ENCODE measurements at regions not wholly inside any gene's neighbourhood (a gene's known extent, or its start where the extent isn't known, plus 50 kb on each side); places are given as distances from the start of the nearest gene placed in this dataset.

DNA sequence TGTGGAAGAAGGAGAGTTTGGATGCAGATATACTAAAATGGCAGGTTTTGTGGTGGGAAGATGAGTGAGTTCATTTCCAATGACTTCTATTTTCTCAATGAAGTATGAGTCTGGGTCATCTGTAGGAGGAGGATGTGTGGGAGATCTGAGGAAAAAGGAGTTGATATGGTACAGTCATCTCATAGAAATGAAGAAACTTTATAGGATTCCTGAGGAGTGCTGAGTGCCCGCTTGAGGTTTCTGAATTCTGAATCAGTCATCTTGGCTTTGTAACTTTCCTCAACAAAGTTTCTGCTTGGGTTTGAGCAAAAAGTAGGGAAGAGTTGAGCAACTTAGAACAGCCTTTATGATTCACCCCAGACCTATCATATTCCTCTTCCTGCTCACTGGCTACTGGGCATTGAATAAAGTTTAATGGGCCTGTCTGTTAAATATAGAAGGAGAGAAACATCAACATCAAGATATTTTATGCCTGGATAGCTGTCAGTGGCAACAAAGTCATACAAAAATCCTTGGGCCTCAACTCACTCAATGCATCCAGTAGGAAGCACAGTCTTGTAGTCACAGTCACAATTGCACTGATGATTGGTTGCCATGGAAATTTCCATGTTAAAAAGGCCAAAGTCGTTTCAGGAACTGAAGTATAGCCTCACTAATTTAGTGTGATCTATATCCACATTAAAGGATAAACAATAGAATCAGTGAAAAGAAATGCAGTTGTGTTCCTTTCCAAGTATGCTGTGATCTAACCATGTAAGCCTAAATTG is 284.7 kb downstream of the DUSP6 start:
- peak overlapping the region; percentile 65 for H3K9ac ChIP-seq (ENCODE audit: low read length)
- ATAC-seq, result peak; percentile 82
- intact Hi-C loops (cut with micrococcal nuclease), result no loop called here
- 0 out of 2 replicates have a peak overlapping the region, but pooled peaks have one; percentile 5 for H2AFZ ChIP-seq (ENCODE audit: low read length)
- no peak overlapping the region for H3K4me3 ChIP-seq (ENCODE audit: low read length)
- H3F3A ChIP-seq (ENCODE audit: low read length, unreplicated experiment), result peaks cover 17% of the 10 kb centered on the region
- no peaks in the 10 kb centered on the region for H3K9me3 ChIP-seq (ENCODE audit: low read length)
- no TSS peak for BruUV-seq (replicated peaks)
- TF ChIP-seq EZH2 (IDR thresholded peaks at IDR 0.05; ENCODE audit: low read length, unreplicated experiment), result no peak
- TF ChIP-seq, protein P1, sequence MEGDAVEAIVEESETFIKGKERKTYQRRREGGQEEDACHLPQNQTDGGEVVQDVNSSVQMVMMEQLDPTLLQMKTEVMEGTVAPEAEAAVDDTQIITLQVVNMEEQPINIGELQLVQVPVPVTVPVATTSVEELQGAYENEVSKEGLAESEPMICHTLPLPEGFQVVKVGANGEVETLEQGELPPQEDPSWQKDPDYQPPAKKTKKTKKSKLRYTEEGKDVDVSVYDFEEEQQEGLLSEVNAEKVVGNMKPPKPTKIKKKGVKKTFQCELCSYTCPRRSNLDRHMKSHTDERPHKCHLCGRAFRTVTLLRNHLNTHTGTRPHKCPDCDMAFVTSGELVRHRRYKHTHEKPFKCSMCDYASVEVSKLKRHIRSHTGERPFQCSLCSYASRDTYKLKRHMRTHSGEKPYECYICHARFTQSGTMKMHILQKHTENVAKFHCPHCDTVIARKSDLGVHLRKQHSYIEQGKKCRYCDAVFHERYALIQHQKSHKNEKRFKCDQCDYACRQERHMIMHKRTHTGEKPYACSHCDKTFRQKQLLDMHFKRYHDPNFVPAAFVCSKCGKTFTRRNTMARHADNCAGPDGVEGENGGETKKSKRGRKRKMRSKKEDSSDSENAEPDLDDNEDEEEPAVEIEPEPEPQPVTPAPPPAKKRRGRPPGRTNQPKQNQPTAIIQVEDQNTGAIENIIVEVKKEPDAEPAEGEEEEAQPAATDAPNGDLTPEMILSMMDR (conservative IDR thresholded peaks at IDR 0.05; ENCODE audit: low read depth, low read length), result no peak
- no peak for TF ChIP-seq EZH2phosphoT487 (IDR thresholded peaks at IDR 0.05; ENCODE audit: borderline replicate concordance, low read length)
- no peaks in the 10 kb centered on the region for H3K27me3 ChIP-seq (ENCODE audit: low read length)
- H4K20me1 ChIP-seq (ENCODE audit: low read length), result no peaks in the 10 kb centered on the region
- H3K27ac ChIP-seq (ENCODE audit: low read length), result peak overlapping the region; percentile 97
- peaks cover 51% of the 10 kb centered on the region for H3K4me1 ChIP-seq (ENCODE audit: insufficient read depth, low read length)
- ChIA-PET CTCF (no interaction called here), POLR2A (ENCODE audit: unreplicated experiment) (interaction anchor here (0.6 kb wide), 1 partner anchor 11 kb away, joined by 3 read pairs; no protein-coding TSS in a partner anchor)
- H3K9me2 ChIP-seq (replicated peaks; ENCODE audit: low read length), result no peaks in the 10 kb centered on the region
- H3K79me2 ChIP-seq (ENCODE audit: low read length), result no peaks in the 10 kb centered on the region
- no peaks in the 10 kb centered on the region for H3K36me3 ChIP-seq (ENCODE audit: low read depth, low read length)
- peak overlapping the region; percentile 52 for H3K4me2 ChIP-seq (ENCODE audit: low read length)
- DNase-seq, result peak; percentile 96

- CTCF ChIA-PET, result interaction anchor here (0.6 kb wide), 1 partner anchor 161 kb away, joined by 3 read pairs; no protein-coding TSS in a partner anchor
- ATAC-seq (peak; percentile 82), DNase-seq (peak; percentile 96)
- H3K4me1 ChIP-seq (ENCODE audit: insufficient read depth, low read length), result peaks cover 42% of the 10 kb centered on the region
- no TSS peak for BruUV-seq (replicated peaks)
- H3K4me3 ChIP-seq (ENCODE audit: low read length), result no peak overlapping the region
- H3K79me2 ChIP-seq (ENCODE audit: low read length), result no peaks in the 10 kb centered on the region
- intact Hi-C loops (cut with micrococcal nuclease), result no loop called here
- H2AFZ ChIP-seq (ENCODE audit: low read length), result no peak overlapping the region
- H3K9me2 ChIP-seq (replicated peaks; ENCODE audit: low read length), result no peaks in the 10 kb centered on the region
- peak overlapping the region; percentile 44 for H3K4me2 ChIP-seq (ENCODE audit: low read length)
- TF ChIP-seq, protein P1 (conservative IDR thresholded peaks at IDR 0.05; ENCODE audit: low read depth, low read length), result no peak
- no peak for TF ChIP-seq EZH2 (IDR thresholded peaks at IDR 0.05; ENCODE audit: low read length, unreplicated experiment)
- TF ChIP-seq EZH2phosphoT487 (IDR thresholded peaks at IDR 0.05; ENCODE audit: borderline replicate concordance, low read length), result no peak
- no peaks in the 10 kb centered on the region for H3K27me3 ChIP-seq (ENCODE audit: low read length)
- POLR2A ChIA-PET (ENCODE audit: unreplicated experiment), result interaction anchor here (0.6 to 0.7 kb wide), 2 partner anchors 70 to 644 kb away, joined by 3 read pairs; no protein-coding TSS in a partner anchor
- H3K36me3 ChIP-seq (ENCODE audit: low read depth, low read length), result no peaks in the 10 kb centered on the region
- no peaks in the 10 kb centered on the region for H4K20me1 ChIP-seq (ENCODE audit: low read length)
- H3K27ac ChIP-seq (ENCODE audit: low read length), result peak overlapping the region; percentile 69
- peaks cover 17% of the 10 kb centered on the region for H3F3A ChIP-seq (ENCODE audit: low read length, unreplicated experiment)
- peak overlapping the region; percentile 11; the same call in 1 of the 2 replicates for H3K9ac ChIP-seq (ENCODE audit: low read length)
- H3K9me3 ChIP-seq (ENCODE audit: low read length), result no peaks in the 10 kb centered on the region
Measured at GRCh38 chr12:89064780-89065179, 287.5 kb downstream of the DUSP6 start.

- ChIA-PET POLR2A (ENCODE audit: unreplicated experiment) (no interaction called here), CTCF (interaction anchor here (0.6 kb wide), 1 partner anchor 161 kb away, joined by 3 read pairs; no protein-coding TSS in a partner anchor)
- ATAC-seq (no peak), DNase-seq (peak; percentile 7)
- Histone ChIP-seq H2AFZ (ENCODE audit: low read length) (no peak overlapping the region), H3K9ac (ENCODE audit: low read length) (peak overlapping the region; percentile 11; the same call in 1 of the 2 replicates), H4K20me1 (ENCODE audit: low read length) (no peaks in the 10 kb centered on the region), H3K27ac (ENCODE audit: low read length) (peak overlapping the region; percentile 69), H3K27me3 (ENCODE audit: low read length) (no peaks in the 10 kb centered on the region), H3K4me3 (ENCODE audit: low read length) (no peak overlapping the region), H3F3A (ENCODE audit: low read length, unreplicated experiment) (peaks cover 17% of the 10 kb centered on the region), H3K4me1 (ENCODE audit: insufficient read depth, low read length) (peaks cover 42% of the 10 kb centered on the region), H3K9me2 (replicated peaks; ENCODE audit: low read length) (no peaks in the 10 kb centered on the region), H3K79me2 (ENCODE audit: low read length) (no peaks in the 10 kb centered on the region), H3K9me3 (ENCODE audit: low read length) (no peaks in the 10 kb centered on the region), H3K4me2 (ENCODE audit: low read length) (peak overlapping the region; percentile 34), H3K36me3 (ENCODE audit: low read depth, low read length) (no peaks in the 10 kb centered on the region)
- intact Hi-C loops (cut with micrococcal nuclease), result no loop called here
- BruUV-seq (replicated peaks), result no TSS peak
- TF ChIP-seq EZH2 (IDR thresholded peaks at IDR 0.05; ENCODE audit: low read length, unreplicated experiment) (no peak), EZH2phosphoT487 (IDR thresholded peaks at IDR 0.05; ENCODE audit: borderline replicate concordance, low read length) (no peak)
- TF ChIP-seq, protein P1 (conservative IDR thresholded peaks at IDR 0.05; ENCODE audit: low read depth, low read length), result no peak
Measured at GRCh38 chr12:89064151-89064550, 288.1 kb downstream of the DUSP6 start.
